ENCODE measurements at regions not wholly inside any gene's neighbourhood (a gene's known extent, or its start where the extent isn't known, plus 50 kb on each side); places are given as distances from the start of the nearest gene placed in this dataset.
"Not testable (repeated sequence)": the region's sequence is repeated elsewhere in the genome, so short reads cannot be mapped to it uniquely, and the experiment has no call there.

DNA sequence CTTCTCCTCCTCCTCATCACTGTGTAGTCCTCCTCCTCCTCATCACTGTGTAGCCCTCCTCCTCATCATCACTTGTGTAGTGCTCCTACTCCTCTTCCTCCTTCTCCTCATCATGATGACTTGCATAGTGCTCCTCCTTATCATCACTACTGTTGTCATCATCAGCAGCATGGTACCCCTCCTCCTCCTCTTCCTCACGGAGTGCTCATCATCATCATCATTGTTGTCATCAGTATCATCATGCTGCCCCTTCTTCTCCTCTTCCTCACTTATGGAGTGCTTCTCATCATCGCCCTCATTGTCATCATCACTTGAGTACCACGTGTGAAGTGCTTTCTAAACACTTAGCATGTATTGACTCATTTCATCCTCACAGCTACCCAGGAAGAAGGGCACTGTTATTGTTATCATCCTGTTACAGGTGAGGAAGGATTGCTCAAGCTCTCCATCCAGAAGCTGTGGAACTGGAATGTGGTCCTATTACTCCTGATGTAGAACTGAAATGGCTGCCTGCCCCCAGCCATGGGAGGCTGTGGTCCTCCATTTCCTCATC is 122.8 kb upstream of the SHH start:
- DNase-seq = no peak

DNA sequence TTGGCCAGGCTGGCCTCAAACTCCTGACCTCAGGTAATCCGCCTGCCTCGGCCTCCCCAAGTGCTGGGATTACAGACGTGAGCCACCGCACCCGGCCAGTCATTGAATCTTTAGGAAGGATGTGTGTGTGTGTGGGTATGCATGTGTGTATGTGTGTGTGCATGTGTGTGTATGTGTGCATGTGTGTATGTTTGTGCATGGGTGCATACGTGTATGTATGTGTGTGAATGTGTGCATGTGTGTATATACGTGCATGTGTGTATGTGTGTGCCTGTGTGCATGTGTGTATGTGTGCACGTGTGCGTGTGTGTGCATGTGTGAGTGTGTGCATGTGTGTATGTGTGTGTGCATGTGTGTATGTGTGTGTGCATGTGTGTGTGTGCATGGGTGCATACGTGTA is 120.1 kb upstream of the SHH start:
- DNase-seq = not testable (repeated sequence)

GRCh38 chr7:155931396-155932085 is 119.3 kb upstream of the SHH start:
- no peak for DNase-seq

DNA sequence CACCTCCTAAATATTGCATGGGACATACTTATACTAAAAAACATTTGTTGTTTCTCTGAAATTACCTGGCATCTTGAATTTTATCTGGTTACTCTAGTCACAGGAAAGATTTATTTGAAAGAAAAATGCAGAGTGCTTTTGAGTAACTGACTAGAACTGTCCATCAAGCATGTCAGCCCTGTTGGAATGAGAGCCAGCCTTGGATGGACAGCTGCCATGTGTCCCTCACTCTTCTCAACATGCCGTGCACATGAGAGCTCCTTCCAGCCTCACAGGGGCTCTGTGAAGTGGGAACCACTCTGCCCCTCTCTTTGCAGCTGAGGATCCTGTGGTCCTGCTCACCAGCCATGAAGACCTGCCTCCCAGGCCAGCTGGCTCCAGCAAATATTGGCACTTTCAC is 118.3 kb upstream of the SHH start:
- no peak for DNase-seq

DNA sequence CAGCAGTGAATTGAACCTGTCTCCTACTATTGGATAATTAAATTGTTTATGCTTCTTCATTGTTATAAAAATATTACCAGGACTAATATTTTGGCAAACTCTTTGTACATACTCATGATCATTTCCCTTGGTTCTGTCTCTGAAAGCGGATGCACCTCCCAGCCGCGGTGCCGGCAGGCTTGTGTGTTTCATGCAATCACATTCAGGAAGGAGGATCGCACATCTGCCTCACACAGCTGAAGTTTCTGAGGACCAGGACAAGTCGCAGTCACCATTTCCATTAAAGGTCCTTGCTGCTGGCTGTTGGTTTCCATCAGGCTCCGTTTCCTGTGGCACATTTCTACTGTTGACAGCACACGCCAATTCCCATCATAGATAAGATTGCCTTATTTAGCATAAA is 117.8 kb upstream of the SHH start:
- no peak for DNase-seq

- DNase-seq = no peak
These were observed 116.3 kb upstream of the SHH start for GRCh38 chr7:155928583-155928982.

GRCh38 chr7:155927905-155928304 is 115.6 kb upstream of the SHH start:
- no peak for DNase-seq

GRCh38 chr7:155925682-155926081 is 113.4 kb upstream of the SHH start:
- no peak for DNase-seq

GRCh38 chr7:155922067-155922816 is 110.0 kb upstream of the SHH start:
- no peak for DNase-seq

- DNase-seq = no peak
These were observed 109.5 kb upstream of the SHH start for GRCh38 chr7:155921804-155922066.

- no peak for DNase-seq
These were observed 109.0 kb upstream of the SHH start for GRCh38 chr7:155921086-155921803.

DNA sequence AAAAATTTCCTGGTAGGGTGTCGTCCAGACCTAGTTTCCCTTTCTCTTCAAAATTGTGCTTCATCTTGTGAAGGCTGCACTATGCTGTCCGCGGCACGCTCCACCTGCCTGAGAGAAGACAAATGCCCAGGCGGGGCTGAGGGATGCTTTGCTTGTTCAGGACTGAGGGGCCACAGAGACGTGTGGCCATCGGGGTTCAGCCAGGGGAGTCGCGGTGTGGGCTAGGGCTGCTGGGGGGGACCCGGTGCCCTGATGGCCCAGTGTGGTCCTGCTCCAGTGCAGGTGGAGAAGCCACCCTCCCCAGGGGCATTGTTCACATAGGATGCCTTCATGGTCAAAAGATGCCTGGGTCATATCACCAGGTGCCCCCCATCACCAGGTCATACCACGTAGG is 107.8 kb upstream of the SHH start:
- no peak for DNase-seq

DNA sequence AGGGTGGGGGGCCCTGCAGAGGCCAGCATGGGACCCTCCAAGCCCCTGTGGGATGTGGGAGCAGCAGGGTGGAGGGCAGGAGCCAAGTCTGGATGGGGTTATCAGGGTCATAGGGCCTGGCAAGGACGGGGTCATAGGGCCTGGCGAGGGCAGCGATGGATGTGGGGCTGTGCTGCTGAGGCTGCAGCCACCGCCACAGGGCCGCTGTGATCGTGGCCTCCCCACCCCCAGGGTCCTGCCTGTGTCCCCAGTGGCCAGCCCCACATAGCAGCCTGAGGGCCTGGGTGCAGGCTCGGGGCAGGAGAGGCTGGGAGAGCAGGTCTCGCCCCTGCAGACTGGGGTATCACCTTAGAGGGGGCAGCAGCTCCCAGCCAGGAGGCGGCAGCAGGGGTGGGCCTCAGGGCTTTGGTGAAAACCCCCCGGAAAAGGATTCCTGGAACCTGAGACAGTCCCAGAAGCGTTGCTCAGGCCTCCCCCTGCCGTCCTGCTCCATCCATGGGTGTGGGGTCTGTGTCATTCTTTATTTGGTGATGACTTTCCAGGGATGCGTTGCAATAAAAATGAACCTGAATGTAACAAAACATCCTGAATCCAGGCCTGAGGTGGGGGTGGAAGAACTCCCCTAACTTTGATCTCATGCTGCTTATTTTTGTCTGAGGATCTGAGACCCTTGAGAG is 107.3 kb upstream of the SHH start:
- DNase-seq = no peak

DNA sequence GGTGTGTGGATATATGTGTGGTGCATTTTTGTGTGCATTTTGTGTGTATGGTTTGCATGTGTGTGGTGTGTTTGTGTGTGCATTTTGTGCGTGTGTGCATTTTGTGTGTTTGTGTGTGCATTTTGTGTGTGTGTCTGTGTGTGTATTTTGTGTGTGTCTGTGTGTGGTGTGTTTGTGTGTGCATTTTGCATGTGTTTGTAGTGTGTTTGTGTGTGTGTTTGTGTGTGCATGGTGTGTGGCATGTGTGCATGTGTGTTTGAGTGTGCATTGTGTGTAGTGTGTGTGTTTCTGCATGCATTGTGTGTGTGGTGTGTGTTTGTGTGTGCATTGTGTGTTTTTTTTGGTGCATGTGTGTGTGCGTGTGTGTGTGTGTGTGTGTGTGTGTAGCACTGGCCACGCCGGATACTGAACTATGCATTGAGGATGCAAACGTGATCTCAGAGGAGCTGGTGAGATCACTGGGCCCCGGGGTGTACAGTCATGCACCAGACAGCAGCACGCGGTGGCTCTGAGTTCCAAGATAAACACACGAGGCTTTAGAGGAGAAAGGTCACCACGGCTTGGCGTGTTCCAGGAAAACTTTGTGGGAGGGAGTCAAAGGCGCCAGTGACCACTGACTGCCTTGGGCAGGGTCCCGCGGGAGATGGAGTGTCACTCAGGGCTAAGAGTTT is 106.6 kb upstream of the SHH start:
- peak; percentile 54 for DNase-seq

DNA sequence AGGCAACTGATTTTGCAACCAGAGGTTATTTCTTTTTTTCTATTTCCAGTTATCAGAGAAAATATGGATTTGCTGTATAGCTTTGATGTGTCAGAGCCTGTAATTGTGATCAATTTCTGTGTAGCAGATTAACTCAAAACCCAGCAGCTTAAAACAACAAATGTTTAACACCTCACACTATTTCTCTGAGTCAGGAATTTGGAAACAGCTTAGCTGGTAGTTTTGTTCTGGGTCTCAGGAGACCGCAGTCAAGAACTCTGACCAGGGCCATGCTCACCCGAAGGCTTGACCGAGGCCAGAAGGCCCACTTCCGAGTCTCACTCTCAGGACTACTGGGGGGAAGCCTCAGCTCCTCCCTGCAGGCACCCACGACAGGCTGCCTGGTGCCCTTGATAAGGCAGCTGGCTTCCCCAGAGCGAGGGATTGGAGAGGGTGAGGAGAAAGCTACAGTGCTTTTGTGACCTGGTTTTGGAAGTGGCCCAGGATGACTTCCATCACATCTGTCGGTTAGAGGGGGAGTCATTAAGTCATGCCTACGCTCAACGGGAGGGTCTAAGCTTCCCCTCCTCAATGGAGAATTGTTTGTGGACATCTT is 105.7 kb upstream of the SHH start:
- no peak for DNase-seq

GRCh38 chr7:155916926-155917655 is 104.8 kb upstream of the SHH start:
- DNase-seq = no peak

GRCh38 chr7:155914341-155914740 is 102.1 kb upstream of the SHH start:
- no peak for DNase-seq

- DNase-seq = no peak
These were observed 101.5 kb upstream of the SHH start for GRCh38 chr7:155913719-155914118.

DNA sequence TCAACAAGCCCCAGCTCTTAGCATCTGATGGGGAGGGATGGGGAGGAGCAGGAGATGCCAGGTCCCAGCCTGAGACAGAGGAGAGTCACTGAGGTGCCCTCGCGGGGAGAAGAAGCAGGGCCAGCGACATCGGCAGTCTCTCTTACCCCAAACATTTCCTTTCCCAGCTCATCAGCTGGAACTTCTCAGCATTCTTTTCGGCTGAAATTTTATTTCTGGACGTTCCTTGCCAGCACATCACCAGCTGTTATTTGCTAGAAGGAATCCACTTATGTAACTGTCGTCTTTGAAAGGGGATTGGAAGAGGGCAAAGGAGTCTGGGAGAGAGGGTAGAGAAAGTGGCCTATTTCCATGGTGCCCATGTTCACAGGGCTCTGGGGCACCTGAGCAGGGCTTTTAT is 101.0 kb upstream of the SHH start:
- DNase-seq = no peak

GRCh38 chr7:155911471-155912105 is 99.3 kb upstream of the SHH start:
- DNase-seq = no peak

DNA sequence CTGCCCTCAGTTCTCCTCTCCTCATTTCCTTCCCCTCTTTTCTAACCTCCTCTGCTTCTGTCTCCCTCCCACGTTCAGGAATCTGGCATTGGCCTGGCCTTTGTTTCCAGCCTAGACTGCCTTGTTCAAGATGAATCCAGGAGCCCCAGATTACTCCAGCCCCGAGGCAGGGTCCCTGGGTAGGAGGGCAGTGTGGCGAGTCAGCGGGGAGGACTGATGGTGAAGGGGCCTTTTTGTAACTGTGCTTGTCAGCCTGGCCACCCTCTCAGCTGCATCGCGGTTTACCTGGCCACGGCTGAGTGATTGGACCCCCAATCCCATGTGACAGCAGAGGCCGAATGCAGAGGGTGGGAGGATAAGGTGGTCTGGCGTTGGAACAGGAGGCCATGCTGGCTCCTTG is 96.1 kb upstream of the SHH start:
- DNase-seq = no peak

All from fibroblast of skin of abdomen (primary cell).